NCI-H748 (cell line): ENCODE measurements at regions not wholly inside any gene's neighbourhood (a gene's known extent, or its start where the extent isn't known, plus 50 kb on each side); places are given as distances from the start of the nearest gene placed in this dataset.

Experiments used
- DNase-seq: peaks from one replicate; lab custom pipeline; 2025; ENCODE audit not compliant: unreplicated experiment; lab: John Stamatoyannopoulos, UW

- no peak for DNase-seq
Measured at GRCh38 chr7:21200503-21200902, 227.4 kb upstream of the SP4 start.

GRCh38 chr7:21214657-21215056 is 213.2 kb upstream of the SP4 start:
- no peak for DNase-seq

GRCh38 chr7:21215307-21215706 is 212.6 kb upstream of the SP4 start:
- no peak for DNase-seq

- DNase-seq, result no peak
Measured at GRCh38 chr7:21217365-21217764, 210.5 kb upstream of the SP4 start.

GRCh38 chr7:21218155-21218554 is 209.7 kb upstream of the SP4 start:
- no peak for DNase-seq

- no peak for DNase-seq
Measured at GRCh38 chr7:21221130-21221529, 206.8 kb upstream of the SP4 start.

GRCh38 chr7:21238400-21239116 is 189.3 kb upstream of the SP4 start:
- DNase-seq, result no peak

- no peak for DNase-seq
Measured at GRCh38 chr7:21243265-21243664, 184.6 kb upstream of the SP4 start.

- no peak for DNase-seq
Measured at GRCh38 chr7:21251151-21251800, 176.6 kb upstream of the SP4 start.

- DNase-seq, result peak; percentile 93
Measured at GRCh38 chr7:21253740-21254687, 173.9 kb upstream of the SP4 start.

GRCh38 chr7:21256310-21256877 is 171.5 kb upstream of the SP4 start:
- peak; percentile 76 for DNase-seq

- DNase-seq, result no peak
Measured at GRCh38 chr7:21260939-21261338, 166.9 kb upstream of the SP4 start.

GRCh38 chr7:21261627-21262594 is 166.0 kb upstream of the SP4 start:
- DNase-seq, result peak; percentile 83

- DNase-seq, result no peak
Measured at GRCh38 chr7:21269021-21269420, 158.9 kb upstream of the SP4 start.

GRCh38 chr7:21276471-21277035 is 151.3 kb upstream of the SP4 start:
- no peak for DNase-seq

- no peak for DNase-seq
Measured at GRCh38 chr7:21278944-21279343, 148.9 kb upstream of the SP4 start.

GRCh38 chr7:21281193-21281592 is 146.7 kb upstream of the SP4 start:
- no peak for DNase-seq

GRCh38 chr7:21293771-21294170 is 134.1 kb upstream of the SP4 start:
- no peak for DNase-seq

- no peak for DNase-seq
Measured at GRCh38 chr7:21299766-21300165, 128.1 kb upstream of the SP4 start.

- DNase-seq, result peak; percentile 45
Measured at GRCh38 chr7:21300692-21301091, 127.2 kb upstream of the SP4 start.
